ENCODE measurements at regions not wholly inside any gene's neighbourhood (a gene's known extent, or its start where the extent isn't known, plus 50 kb on each side); places are given as distances from the start of the nearest gene placed in this dataset.

DNA sequence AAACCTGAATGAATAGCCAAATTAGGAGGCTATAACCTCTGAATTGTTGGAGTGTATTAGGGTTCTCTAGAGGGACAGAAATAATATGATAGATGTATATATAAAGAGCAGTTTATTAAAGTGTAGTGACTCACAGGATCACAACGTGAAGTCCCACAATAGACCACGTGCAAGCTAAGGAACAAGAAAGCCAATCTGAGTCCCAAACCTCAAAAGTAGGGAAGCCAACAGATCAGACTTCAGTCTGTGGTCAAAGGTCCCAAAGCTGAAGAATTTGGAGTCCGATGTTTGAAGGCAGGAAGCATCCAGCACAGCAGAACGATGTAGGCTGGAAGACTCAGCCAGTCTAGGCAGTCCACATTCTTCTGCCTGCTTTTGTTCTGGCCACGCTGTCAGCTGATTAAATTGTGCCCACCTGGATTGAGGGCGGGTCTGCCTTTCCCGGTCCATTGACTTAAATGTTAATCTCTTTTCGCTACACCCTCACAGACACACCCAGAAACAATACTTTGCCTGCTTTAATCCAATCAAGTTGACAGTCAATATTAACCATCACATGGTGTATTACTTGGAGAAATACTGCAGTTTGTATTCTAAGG is 550.6 kb downstream of the CDH10 start:
- TF ChIP-seq ZFP3 (CRISPR knock-in tag; IDR thresholded peaks at IDR 0.05), result no peak
- TF ChIP-seq ZNF8 (CRISPR knock-in tag; IDR thresholded peaks at IDR 0.05), result no peak
- no peak for TF ChIP-seq ISL1 (CRISPR knock-in tag; IDR thresholded peaks at IDR 0.05)
- TF ChIP-seq TOX (CRISPR knock-in tag; IDR thresholded peaks at IDR 0.05; ENCODE audit: borderline replicate concordance), result no peak
- TF ChIP-seq, protein P1, sequence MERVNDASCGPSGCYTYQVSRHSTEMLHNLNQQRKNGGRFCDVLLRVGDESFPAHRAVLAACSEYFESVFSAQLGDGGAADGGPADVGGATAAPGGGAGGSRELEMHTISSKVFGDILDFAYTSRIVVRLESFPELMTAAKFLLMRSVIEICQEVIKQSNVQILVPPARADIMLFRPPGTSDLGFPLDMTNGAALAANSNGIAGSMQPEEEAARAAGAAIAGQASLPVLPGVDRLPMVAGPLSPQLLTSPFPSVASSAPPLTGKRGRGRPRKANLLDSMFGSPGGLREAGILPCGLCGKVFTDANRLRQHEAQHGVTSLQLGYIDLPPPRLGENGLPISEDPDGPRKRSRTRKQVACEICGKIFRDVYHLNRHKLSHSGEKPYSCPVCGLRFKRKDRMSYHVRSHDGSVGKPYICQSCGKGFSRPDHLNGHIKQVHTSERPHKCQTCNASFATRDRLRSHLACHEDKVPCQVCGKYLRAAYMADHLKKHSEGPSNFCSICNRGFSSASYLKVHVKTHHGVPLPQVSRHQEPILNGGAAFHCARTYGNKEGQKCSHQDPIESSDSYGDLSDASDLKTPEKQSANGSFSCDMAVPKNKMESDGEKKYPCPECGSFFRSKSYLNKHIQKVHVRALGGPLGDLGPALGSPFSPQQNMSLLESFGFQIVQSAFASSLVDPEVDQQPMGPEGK (CRISPR knock-in tag; IDR thresholded peaks at IDR 0.05; ENCODE audit: borderline replicate concordance), result no peak

All from SK-N-SH treated with all-trans-retinoic acid at 6 μM for 48 hours (cell line).